H1 (cell line): ENCODE measurements at regions not wholly inside any gene's neighbourhood (a gene's known extent, or its start where the extent isn't known, plus 50 kb on each side); places are given as distances from the start of the nearest gene placed in this dataset.

ENCODE experiments used
- ATF3 ChIP-seq: IDR thresholded peaks from 2 replicates; pipeline ENCODE4 v1.6.1; 2011; ENCODE audit warnings: low read depth, mild to moderate bottlenecking, low read length; ENCODE audit not compliant: insufficient read depth
- CHD7 ChIP-seq: fragments of 300-600 bp; sonication (generic); IDR thresholded peaks from 2 replicates; pipeline ENCODE4 v1.7.1; 2012; ENCODE audit warnings: low read length, moderate library complexity, mild to moderate bottlenecking, inconsistent platforms; ENCODE audit not compliant: insufficient replicate concordance
- PHF8 ChIP-seq: fragments of 200-600 bp; sonication (generic); conservative IDR thresholded peaks from 2 replicates; pipeline ENCODE4 v1.7.1; 2012; ENCODE audit warnings: low read depth, mild to moderate bottlenecking, inconsistent platforms, low read length, moderate library complexity
- SIRT6 ChIP-seq: IDR thresholded peaks from one replicate; pipeline ENCODE4 v1.7.1; 2012; ENCODE audit warnings: low read length, inconsistent platforms
- SIX5 ChIP-seq: IDR thresholded peaks from 2 replicates; pipeline ENCODE4 v1.6.1; 2011; ENCODE audit warnings: mild to moderate bottlenecking, low read depth, low read length

- TF ChIP-seq CHD7 (no peak), ATF3 (no peak), SIX5 (no peak), SIRT6 (no peak), PHF8 (no peak)
Measured at GRCh38 chr11:106581399-106581798, 436.9 kb downstream of the GUCY1A2 start (continued).
